ENCODE measurements at regions not wholly inside any gene's neighbourhood (a gene's known extent, or its start where the extent isn't known, plus 50 kb on each side); places are given as distances from the start of the nearest gene placed in this dataset.

DNA sequence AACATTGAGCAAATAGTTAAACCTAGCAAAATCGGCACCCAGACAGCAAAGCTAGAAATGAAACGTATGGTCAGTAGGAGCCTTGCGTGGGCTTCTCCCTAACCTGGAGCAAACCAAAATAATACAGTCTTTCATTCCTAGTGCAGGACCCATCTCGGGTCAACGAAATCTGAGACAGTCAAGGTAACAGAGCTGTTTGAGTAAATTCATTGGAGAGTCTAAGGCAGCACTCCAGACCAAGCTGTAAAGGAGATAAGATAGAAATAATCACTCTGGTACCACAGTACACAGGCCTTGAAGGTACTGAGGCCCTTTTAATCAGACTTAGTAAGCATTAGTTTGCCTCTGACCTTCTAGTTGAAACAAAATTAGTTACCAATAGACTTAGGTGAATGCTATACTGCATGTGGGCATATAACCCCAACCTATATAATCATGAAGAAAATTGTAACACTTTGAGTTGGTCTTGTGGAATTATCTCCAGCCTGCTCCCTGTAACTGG lies 54.4 kb upstream of the BICD1 start:
- TF ChIP-seq, protein P1, sequence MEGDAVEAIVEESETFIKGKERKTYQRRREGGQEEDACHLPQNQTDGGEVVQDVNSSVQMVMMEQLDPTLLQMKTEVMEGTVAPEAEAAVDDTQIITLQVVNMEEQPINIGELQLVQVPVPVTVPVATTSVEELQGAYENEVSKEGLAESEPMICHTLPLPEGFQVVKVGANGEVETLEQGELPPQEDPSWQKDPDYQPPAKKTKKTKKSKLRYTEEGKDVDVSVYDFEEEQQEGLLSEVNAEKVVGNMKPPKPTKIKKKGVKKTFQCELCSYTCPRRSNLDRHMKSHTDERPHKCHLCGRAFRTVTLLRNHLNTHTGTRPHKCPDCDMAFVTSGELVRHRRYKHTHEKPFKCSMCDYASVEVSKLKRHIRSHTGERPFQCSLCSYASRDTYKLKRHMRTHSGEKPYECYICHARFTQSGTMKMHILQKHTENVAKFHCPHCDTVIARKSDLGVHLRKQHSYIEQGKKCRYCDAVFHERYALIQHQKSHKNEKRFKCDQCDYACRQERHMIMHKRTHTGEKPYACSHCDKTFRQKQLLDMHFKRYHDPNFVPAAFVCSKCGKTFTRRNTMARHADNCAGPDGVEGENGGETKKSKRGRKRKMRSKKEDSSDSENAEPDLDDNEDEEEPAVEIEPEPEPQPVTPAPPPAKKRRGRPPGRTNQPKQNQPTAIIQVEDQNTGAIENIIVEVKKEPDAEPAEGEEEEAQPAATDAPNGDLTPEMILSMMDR (conservative IDR thresholded peaks at IDR 0.05), result no peak
- TF ChIP-seq ZFX (IDR thresholded peaks at IDR 0.05), result no peak
